CD4-positive, alpha-beta T cell treated with Interleukin-4 for 4 hours (primary cell): ENCODE measurements at regions not wholly inside any gene's neighbourhood (a gene's known extent, or its start where the extent isn't known, plus 50 kb on each side); places are given as distances from the start of the nearest gene placed in this dataset.

ENCODE experiments used
- DNase-seq: peaks from one replicate; pipeline ENCODE4 v3.0.0-alpha.2; 2020

DNA sequence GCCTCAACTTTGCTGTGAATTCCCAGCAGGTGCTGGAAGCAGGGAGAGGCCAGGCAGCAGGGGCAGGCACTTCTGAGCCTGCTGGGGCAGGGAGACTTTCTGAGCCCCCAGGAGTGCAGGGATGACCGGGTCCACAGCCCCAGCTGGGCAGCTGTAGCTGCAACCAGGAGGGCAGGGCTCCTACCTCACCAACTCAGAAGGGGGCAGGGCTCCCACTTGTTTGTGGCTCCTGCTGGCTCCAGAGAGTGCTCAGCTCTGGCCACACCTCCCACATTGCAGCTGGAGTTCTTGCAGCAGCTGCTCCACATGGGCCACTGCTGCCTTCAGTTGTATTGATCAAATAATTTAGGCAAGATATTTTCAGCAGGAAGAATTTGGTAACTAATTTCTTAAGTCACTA, 812.3 kb downstream of the NSUN3 start:
- no peak for DNase-seq

DNA sequence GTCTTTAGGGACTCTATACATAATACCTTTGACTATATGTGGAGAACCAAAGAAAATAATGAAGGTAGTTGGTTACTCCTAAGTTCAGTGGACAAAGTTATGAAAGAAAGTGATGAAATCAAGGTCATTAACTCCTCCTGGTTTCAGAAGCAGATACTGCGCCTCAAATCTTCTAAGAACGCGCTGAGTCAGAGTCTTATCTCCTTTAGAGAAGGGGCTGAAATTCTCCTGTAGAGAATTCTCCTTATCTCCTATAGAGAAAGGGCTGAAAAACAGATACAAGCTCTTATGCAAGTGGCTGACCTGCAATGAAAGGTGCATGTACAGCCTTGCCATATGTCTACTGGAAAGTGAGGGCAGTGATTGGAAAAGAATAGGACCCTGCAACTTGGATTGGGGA, 824.2 kb downstream of the NSUN3 start:
- no peak for DNase-seq

DNA sequence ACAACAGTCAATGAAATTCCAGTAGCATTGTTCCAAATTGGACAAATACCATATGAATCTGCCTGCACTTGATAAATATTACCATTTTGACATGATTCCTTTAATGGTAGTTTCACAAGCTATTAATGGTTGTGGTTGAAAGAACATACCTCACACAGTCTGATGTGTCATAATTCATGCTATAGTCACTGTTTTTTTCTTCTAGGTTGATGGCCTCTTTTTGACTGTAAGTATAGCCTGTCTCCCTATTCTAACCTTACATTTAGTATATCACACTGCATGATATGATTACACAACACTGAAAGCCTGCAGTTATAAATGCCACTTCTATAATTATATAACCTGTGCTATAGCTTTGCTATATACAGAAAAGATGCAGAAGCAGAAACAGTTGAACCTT, 834.1 kb downstream of the NSUN3 start:
- no peak for DNase-seq

GRCh38 chr3:94904156-94904674, 841.4 kb downstream of the NSUN3 start:
- no peak for DNase-seq

- DNase-seq = no peak
Observed at GRCh38 chr3:94909726-94910125, 846.9 kb downstream of the NSUN3 start.

DNA sequence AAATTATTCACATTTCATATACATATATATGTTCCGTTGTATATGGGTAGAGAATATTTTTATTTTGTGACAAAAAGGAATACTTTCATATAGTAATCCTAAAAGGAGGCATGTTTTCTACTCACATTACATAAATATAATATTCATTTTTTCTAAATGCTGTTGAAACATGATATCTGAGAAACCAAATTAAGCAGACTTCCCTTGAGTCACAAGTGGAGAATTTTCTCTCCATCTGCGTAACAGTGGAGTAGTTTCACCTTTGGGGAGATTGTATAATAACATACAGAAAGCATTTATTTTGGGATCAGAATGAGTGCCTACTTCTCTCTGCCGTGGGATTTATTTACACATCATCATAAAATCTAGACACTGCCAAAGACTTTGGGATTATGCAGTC, 849.8 kb downstream of the NSUN3 start:
- DNase-seq = no peak

DNA sequence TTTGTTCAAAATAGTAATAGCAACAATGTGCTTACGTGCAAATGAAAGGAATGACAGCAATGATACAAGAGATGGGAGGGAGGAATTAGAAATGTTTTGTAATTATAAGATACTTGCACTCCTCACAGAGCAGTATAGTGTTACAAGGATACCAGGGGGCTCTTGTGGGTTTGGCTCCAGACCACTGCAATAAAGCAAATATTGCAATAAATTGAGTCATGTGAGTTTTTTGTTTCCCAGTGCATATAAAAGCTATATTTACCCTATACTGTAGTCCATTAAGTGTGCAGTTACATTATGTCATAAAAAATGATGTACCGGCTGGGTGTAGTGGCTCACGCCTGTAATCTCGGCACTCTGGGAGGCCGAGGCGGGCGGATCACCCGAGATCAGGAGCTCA, 864.3 kb downstream of the NSUN3 start:
- DNase-seq = no peak

- DNase-seq = no peak
Observed at GRCh38 chr3:94928921-94929320, 866.1 kb downstream of the NSUN3 start.

DNA sequence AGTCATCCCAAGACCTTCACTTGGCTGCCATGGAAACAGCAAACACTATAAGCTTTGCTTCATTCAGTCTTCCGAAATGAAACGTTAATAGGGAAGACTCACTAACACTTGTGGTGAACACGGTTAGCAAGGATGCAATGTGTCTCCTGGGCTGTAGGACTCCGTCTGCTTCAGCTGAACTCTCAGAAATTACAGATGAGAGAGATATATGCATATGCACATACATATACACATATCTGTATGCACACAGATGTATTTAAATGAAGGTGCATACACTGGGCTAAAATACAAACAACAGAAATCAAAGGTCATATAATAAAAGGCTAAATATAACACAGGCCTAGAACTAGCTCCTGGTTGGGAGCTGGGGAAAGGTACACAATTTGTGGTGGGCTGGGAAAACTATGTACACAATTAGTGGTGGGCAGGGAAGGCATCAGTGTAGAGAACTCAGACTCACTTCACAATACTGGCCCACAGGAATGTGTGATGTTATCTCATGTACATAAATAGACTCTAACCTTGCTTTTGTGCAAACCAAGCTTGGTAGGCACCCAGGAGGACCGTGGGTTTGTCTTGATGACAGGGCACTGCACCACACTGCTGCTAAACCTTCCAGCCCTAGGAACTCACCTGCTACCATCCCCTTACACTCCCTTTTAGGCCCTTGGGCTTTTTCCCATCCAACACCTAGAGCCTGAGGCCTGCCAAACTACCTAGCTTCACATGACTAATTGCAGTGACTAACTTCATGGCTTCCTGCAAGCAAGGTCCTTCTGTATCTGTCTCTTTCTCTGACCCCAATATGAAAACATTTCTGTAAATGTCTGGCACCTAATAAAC, 873.1 kb downstream of the NSUN3 start:
- no peak for DNase-seq

- no peak for DNase-seq
Observed at GRCh38 chr3:94937980-94938379, 875.1 kb downstream of the NSUN3 start.

GRCh38 chr3:94946683-94947082, 883.8 kb downstream of the NSUN3 start:
- DNase-seq = no peak

GRCh38 chr3:94961423-94962100, 898.7 kb downstream of the NSUN3 start:
- no peak for DNase-seq

DNA sequence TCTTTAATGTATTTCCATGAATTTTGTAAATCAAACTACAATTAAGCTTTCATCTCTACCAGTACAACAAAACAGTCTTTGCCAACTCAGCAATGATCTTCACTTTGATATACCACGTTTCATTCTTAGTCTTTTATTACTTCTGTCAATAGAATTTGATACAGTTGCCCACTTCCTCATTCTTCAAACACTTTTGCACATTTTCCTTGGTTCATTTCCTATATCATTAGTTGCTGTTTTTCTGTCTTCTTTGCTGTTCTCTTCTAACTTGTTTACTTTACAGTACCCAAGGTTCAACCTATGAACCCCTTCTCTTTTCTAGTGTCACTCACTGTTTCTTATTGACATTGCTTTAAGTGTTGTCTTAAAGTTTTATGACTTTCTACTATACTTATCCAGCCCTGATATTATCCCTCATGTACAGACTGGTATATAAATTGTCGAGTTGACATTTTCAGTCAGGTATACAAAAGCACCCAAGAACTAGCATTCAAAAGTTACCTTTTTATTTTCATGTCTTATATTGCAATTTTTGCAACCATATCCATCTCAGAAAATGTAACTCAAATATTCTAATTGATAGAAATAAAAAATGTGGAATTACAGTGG, 903.1 kb downstream of the NSUN3 start:
- DNase-seq = no peak

DNA sequence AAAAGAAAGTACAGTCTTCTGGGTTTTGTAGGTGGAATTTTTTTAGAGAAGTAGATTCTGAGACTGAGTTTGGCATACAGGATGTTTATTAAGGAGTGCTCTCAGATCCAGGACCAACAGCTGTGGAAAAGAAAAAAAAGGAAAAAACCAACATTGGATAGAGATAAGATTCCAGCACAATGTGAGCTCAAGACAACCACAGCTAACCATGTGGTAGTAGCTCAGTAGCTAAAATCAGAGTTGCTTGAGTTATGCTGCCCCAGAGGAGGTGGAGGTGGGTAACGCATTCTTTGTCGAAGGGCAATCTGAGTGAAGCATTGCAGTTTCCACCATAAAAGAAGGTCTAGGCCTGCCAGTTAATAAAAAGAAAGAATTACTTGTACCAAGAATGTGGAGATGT, 904.3 kb downstream of the NSUN3 start:
- no peak for DNase-seq

- no peak for DNase-seq
Observed at GRCh38 chr3:94968519-94968918, 905.7 kb downstream of the NSUN3 start.

GRCh38 chr3:94972066-94972465, 909.2 kb downstream of the NSUN3 start:
- DNase-seq = no peak

GRCh38 chr3:94978084-94978483, 915.2 kb downstream of the NSUN3 start:
- DNase-seq = no peak

GRCh38 chr3:94985778-94986177, 922.9 kb downstream of the NSUN3 start:
- no peak for DNase-seq

- no peak for DNase-seq
Observed at GRCh38 chr3:94990952-94991705, 928.3 kb downstream of the NSUN3 start.

DNA sequence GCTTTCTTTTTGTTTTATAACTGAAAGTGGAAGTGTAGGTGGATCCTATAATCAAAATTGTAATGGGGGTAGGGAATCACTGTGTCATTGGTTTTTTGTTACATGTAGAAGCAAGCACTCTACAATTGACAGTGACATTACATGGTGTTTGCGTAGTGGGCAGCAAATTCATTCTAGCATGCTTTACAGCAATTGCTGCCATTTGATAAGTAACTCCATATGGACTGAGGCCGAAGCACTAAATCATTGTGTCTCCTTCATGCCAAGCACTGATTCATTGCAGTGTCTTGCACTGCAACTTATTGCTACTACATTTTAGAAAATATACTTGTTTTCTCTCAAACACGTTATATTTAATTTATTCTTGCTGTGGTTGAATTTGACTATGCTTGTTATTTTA, 933.9 kb downstream of the NSUN3 start:
- no peak for DNase-seq

DNA sequence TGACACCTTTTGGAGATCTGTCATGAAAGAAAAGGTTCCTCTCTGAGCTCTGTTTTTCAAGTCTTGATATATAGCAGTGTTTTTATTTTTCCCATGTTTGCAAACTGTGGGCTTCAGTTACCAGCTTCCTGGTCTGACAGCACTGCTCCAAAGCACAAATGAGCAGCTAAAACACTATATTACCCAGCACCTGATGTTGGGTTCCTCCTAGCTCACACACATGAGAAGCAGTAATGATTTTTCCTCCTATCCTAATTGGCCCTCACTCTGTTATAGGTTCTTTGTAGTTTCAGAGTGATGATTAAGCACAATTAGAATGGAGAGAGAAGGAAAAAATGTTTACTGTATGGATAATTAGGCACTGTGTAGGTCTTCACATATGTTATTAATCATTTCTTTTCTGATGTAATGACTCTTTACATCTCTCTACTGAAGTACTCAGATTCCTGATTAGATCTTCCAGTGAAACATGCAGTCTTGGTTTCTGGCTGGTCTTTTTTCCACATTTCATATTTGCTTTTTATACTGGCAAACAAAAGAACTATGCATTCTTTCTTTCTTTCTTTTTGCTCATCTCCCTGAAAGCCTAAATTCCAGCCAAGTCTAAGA, 939.7 kb downstream of the NSUN3 start:
- DNase-seq = no peak

- no peak for DNase-seq
Observed at GRCh38 chr3:95028688-95029087, 965.8 kb downstream of the NSUN3 start.

DNA sequence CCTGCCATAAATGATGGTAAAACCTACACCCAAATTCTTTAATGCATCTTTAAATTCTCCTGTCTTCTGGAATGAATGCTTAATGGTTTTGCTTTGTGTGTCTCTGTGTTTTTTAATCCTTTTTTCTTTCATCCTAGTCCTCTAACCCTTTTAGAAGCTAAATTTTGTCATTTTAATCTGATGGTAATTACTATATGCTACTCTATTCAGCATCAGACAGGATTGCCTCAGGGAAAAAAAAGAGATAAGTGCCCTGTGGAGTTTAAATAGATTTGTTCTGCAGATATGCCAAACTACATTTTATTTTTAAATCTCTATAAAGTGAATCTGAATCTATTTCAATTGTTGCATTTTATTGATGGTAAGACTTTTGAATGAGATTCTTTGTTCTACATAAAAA, 966.8 kb downstream of the NSUN3 start:
- no peak for DNase-seq
